ENCODE measurements at regions not wholly inside any gene's neighbourhood (a gene's known extent, or its start where the extent isn't known, plus 50 kb on each side); places are given as distances from the start of the nearest gene placed in this dataset.
"Not testable (repeated sequence)": the region's sequence is repeated elsewhere in the genome, so short reads cannot be mapped to it uniquely, and the experiment has no call there.

GRCh38 chr21:13907385-13907784 is 297.8 kb downstream of the POTED start:
- DNase-seq: not testable (repeated sequence)

- DNase-seq: not testable (repeated sequence)
These were observed 287.1 kb downstream of the POTED start for GRCh38 chr21:13896596-13897247.

- not testable (repeated sequence) for DNase-seq
These were observed 284.0 kb downstream of the POTED start for GRCh38 chr21:13893617-13894016.

- DNase-seq: not testable (repeated sequence)
These were observed 283.4 kb downstream of the POTED start for GRCh38 chr21:13893025-13893424.

DNA sequence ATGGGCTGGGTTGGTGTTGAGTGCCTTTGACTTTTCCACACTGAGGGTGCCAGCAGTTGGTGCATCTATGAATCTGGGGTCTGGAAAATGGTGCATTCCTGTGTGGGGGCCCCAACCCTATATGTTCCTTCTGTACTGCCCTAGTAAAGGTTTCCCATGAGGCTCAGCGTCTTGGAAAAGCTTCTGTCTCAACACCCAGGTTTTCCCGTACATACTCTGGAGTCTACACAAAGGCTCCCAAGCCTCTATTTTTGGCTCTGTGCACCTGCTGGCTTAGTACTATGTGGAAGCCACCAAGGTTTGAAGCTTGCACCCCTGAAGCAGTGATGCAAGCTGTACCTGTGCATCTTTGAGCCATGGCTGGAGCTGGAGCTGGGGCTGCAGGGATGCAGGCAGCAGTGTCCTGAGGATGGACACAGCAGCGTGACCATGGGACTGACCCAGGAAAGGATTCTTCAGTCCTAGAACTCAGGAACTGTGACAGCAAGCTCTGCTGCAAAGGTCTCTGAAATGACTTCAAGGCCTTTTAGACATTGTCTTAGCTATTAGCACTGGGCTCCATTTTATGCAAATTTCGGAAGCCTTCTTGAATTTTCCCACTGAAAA is 282.7 kb downstream of the POTED start:
- not testable (repeated sequence) for DNase-seq

- not testable (repeated sequence) for DNase-seq
These were observed 279.6 kb downstream of the POTED start for GRCh38 chr21:13889176-13889575.

DNA sequence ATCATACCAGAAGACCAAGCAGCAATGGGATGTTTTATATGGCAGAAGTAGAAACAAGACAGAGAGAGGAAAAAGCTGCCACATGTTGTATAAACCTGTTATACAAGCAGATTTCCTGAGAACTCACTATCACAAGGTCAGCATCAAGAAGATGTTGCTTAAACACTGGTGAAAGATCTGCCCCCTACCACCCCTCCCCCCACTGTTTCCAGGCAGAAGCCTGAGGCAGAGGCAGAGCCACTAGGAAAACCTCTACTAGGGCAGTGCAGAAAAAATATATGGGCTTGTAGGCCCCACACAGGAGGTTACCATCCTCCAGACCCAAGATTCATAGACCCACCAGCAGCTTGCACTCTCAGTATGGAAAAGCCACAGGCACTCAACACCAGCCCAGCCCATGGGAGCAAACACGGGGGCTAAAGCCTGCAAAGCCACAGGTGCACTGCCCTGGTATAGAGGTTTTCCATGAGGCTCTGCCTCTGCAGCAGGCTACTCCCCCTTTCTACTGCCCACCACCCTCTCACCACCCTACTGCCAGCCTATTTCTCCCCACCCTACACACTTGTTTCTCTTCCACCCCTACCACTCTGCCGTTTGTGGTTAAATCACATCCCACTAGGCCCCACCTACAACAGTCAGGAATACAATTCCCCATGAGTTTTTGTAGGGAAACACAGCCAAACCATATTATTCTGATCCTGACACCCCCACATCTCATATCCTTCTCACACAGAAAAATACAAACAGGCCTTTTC is 274.2 kb downstream of the POTED start:
- not testable (repeated sequence) for DNase-seq

DNA sequence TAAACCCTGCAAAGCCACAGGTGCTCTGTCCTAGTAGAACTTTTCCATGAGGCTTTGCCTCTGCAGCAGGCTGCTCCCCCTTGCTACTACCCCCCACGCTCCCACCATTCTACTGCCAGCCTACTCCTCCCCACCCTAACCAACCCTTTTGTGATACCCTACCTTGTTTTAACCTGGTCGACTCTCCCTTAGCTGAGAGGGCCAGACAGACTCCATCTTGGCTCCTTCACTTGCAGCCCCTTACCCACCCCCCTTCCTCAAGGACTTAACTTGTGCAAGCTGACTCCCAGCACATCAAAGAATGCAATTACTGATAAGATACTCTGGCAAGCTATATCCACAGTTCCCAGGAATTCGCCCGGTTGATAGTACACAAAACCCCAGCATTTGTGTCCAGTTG is 267.9 kb downstream of the POTED start:
- DNase-seq: not testable (repeated sequence)

DNA sequence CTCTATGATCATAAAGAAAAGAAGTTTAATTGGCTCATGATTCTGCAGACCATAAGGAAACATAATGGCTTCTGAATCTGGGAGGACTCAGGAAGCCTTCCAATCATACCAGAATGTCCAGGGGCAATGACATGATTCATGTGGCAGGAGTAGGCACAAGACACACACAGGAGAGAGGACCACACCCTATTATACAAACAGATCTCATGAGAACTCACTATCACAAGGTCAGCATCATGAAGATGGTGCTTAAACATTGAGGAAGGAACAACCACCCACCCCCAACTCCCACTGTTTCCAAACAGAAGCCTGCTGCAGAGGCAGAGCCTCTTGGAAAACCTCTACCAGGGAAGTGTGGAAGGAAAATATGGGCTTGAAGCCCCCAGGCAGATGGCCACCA is 267.4 kb downstream of the POTED start:
- DNase-seq: not testable (repeated sequence)

DNA sequence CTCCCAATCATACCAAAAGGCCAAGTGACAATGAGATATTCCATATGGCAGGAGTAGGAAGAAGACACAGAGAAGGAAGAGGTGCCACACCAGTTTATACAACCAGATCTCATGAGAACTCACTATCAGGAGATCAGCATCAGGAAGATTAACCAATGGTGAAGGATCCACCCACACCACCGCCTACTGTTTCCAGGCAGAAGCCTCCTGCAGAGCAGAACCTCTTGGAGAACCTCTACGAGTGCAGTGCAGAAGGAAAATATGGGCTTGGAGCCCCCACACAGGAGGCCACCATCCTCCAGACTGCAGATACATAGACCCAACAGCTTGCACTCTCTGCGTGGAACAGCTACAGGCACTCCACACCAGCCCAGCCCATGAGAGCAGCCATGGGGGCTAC is 264.4 kb downstream of the POTED start:
- DNase-seq: not testable (repeated sequence)

- no peak for DNase-seq
These were observed 245.1 kb downstream of the POTED start for GRCh38 chr21:13854638-13855037.

- DNase-seq: not testable (repeated sequence)
These were observed 241.2 kb downstream of the POTED start for GRCh38 chr21:13850808-13851207.

- not testable (repeated sequence) for DNase-seq
These were observed 239.9 kb downstream of the POTED start for GRCh38 chr21:13849489-13849888.

GRCh38 chr21:13846718-13847117 is 237.1 kb downstream of the POTED start:
- not testable (repeated sequence) for DNase-seq

DNA sequence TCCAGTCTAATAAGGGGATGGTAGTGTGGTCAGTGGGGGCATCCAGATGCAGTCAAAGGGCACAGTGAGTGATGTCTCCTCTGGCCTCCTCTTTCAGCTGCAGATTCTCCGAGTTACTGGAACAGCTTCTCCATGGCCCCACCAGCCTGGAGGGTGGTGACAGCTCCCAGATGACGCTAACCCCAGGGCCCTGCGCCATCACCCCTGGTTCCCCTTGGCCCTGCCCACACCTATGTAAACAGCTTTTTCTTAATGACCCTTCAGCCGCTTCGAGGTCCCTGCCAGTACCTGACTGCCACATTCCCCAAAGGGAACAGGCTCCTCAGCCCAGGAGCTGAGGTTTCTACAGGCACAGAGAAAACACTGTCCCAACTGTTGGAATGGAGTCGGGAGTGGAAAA is 235.0 kb downstream of the POTED start:
- not testable (repeated sequence) for DNase-seq

DNA sequence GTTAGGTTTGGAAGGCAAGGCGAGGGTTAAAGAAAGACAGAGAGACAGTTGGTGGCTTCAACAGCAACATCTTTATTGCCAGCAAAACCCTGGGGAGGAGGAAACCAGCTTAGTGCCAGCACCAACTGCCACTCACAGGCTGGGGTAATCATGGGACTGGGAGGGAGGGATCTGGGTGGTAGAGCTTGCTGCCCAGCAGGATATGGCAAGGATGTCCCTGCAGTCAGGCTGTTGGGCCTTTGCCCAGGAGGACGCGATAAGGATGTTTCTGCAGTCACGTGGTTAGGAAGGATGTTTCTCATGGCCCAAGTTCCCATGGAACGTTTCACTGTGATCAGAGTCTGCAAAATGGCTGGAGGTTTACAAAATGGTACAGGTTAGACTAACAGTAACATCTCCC is 233.5 kb downstream of the POTED start:
- not testable (repeated sequence) for DNase-seq

- not testable (repeated sequence) for DNase-seq
These were observed 218.1 kb downstream of the POTED start for GRCh38 chr21:13827666-13828065.

GRCh38 chr21:13827201-13827600 is 217.6 kb downstream of the POTED start:
- DNase-seq: no peak

- DNase-seq: not testable (repeated sequence)
These were observed 216.9 kb downstream of the POTED start for GRCh38 chr21:13826511-13826910.

GRCh38 chr21:13825218-13825778 is 215.7 kb downstream of the POTED start:
- not testable (repeated sequence) for DNase-seq

DNA sequence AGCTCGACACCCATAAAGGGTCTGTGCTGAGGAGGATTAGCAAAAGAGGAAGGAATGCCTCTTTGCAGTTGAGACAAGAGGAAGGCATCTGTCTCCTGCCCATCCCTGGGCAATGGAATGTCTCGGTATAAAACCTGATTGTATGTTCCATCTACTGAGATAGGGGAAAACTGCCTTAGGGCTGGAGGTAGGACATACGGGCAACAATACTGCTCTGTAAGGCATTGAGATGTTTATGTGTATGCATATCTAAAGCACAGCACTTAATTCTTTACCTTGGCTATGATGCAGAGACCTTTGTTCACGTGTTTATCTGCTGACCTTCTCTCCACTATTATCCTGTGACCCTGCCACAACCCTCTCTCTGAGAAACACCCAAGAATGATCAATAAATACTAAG is 210.7 kb downstream of the POTED start:
- not testable (repeated sequence) for DNase-seq

- DNase-seq: not testable (repeated sequence)
These were observed 202.6 kb downstream of the POTED start for GRCh38 chr21:13812191-13812590.

- DNase-seq: not testable (repeated sequence)
These were observed 201.0 kb downstream of the POTED start for GRCh38 chr21:13810559-13810958.

All from MV-4-11 (cell line).